ENCODE measurements at regions not wholly inside any gene's neighbourhood (a gene's known extent, or its start where the extent isn't known, plus 50 kb on each side); places are given as distances from the start of the nearest gene placed in this dataset.

DNA sequence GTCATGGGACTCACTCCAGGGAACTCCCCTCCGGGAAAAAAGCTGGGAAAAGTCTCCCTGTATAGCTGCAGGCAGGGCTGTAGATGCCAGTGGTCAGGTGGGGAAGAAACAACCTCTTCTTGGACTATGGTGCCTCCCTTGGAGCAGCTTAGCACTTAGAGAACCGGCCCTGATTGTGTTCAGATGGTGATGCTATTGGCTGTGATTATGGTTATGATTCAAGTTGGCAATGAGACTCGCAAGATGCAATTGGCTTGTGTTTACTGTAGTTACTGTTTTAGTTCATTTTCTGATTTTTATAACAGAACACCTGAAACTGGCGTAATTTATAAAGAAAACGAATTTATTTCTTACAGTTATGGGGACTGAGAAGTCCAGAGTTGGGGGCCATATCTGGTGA lies 80.9 kb upstream of the ADRA1D start:
- no peaks in the 10 kb centered on the region for H3K9me3 ChIP-seq (ENCODE audit: low read length)
- TF ChIP-seq EP300 (conservative IDR thresholded peaks at IDR 0.05; ENCODE audit: poor library complexity, severe bottlenecking) (no peak), MXI1 (conservative IDR thresholded peaks at IDR 0.05; ENCODE audit: poor library complexity, severe bottlenecking) (no peak), EZH2 (IDR thresholded peaks at IDR 0.05; ENCODE audit: borderline replicate concordance, insufficient read depth, low read length, poor library complexity, severe bottlenecking) (no peak), POLR2AphosphoS5 (IDR thresholded peaks at IDR 0.05) (no peak), REST (IDR thresholded peaks at IDR 0.05; ENCODE audit: borderline replicate concordance) (no peak), SMC3 (conservative IDR thresholded peaks at IDR 0.05; ENCODE audit: poor library complexity) (no peak), RAD21 (conservative IDR thresholded peaks at IDR 0.05) (no peak), TAF1 (IDR thresholded peaks at IDR 0.05; ENCODE audit: low read depth) (no peak), CTCF (IDR thresholded peaks at IDR 0.05; ENCODE audit: poor library complexity, severe bottlenecking) (no peak)
- no peaks in the 10 kb centered on the region for H3K27me3 ChIP-seq (ENCODE audit: insufficient read depth, low read depth, low read length)
- no peak overlapping the region for H3K9ac ChIP-seq (ENCODE audit: low read length)
- H3K4me2 ChIP-seq (ENCODE audit: low read length): no peak overlapping the region
- H3K4me3 ChIP-seq (ENCODE audit: low read length): no peak overlapping the region
- no peaks in the 10 kb centered on the region for H3K9me2 ChIP-seq (ENCODE audit: insufficient read depth, low read length)
- no peaks in the 10 kb centered on the region for H3K79me2 ChIP-seq (replicated peaks; ENCODE audit: insufficient read depth, low read length)
- H2AFZ ChIP-seq (ENCODE audit: low read depth, low read length): no peak overlapping the region
- no peaks in the 10 kb centered on the region for H4K20me1 ChIP-seq (ENCODE audit: insufficient read depth)
- no peaks in the 10 kb centered on the region for H3F3A ChIP-seq (ENCODE audit: insufficient read depth, low read length, poor library complexity, severe bottlenecking)
- H3K36me3 ChIP-seq (ENCODE audit: insufficient read depth, low read length): no peaks in the 10 kb centered on the region
- H3K27ac ChIP-seq (ENCODE audit: low read length): no peak overlapping the region

GRCh38 chr20:4329232-4329631 lies 80.1 kb upstream of the ADRA1D start:
- Histone ChIP-seq H4K20me1 (ENCODE audit: insufficient read depth) (no peaks in the 10 kb centered on the region), H2AFZ (ENCODE audit: low read depth, low read length) (no peak overlapping the region), H3K9me3 (ENCODE audit: low read length) (no peaks in the 10 kb centered on the region), H3K36me3 (ENCODE audit: insufficient read depth, low read length) (no peaks in the 10 kb centered on the region), H3K9ac (ENCODE audit: low read length) (no peak overlapping the region), H3K4me3 (ENCODE audit: low read length) (no peak overlapping the region), H3K27ac (ENCODE audit: low read length) (no peak overlapping the region), H3K79me2 (replicated peaks; ENCODE audit: insufficient read depth, low read length) (no peaks in the 10 kb centered on the region), H3K4me2 (ENCODE audit: low read length) (no peak overlapping the region), H3K27me3 (ENCODE audit: insufficient read depth, low read depth, low read length) (no peaks in the 10 kb centered on the region), H3K9me2 (ENCODE audit: insufficient read depth, low read length) (no peaks in the 10 kb centered on the region), H3F3A (ENCODE audit: insufficient read depth, low read length, poor library complexity, severe bottlenecking) (no peaks in the 10 kb centered on the region)
- TF ChIP-seq EZH2 (IDR thresholded peaks at IDR 0.05; ENCODE audit: borderline replicate concordance, insufficient read depth, low read length, poor library complexity, severe bottlenecking) (no peak), RAD21 (conservative IDR thresholded peaks at IDR 0.05) (no peak), TAF1 (IDR thresholded peaks at IDR 0.05; ENCODE audit: low read depth) (no peak), SMC3 (conservative IDR thresholded peaks at IDR 0.05; ENCODE audit: poor library complexity) (no peak), EP300 (conservative IDR thresholded peaks at IDR 0.05; ENCODE audit: poor library complexity, severe bottlenecking) (no peak), MXI1 (conservative IDR thresholded peaks at IDR 0.05; ENCODE audit: poor library complexity, severe bottlenecking) (no peak), CTCF (IDR thresholded peaks at IDR 0.05; ENCODE audit: poor library complexity, severe bottlenecking) (no peak), REST (IDR thresholded peaks at IDR 0.05; ENCODE audit: borderline replicate concordance) (no peak), POLR2AphosphoS5 (IDR thresholded peaks at IDR 0.05) (no peak)
